H1 (cell line): ENCODE measurements at regions not wholly inside any gene's neighbourhood (a gene's known extent, or its start where the extent isn't known, plus 50 kb on each side); places are given as distances from the start of the nearest gene placed in this dataset.

ENCODE experiments used
- EGR1 ChIP-seq: IDR thresholded peaks from 2 replicates; pipeline ENCODE4 v1.6.1; 2011; ENCODE audit warnings: low read depth, low read length, borderline replicate concordance
- EZH2 ChIP-seq: fragments of 200-600 bp; sonication (generic); IDR thresholded peaks from 2 replicates; pipeline ENCODE4 v1.7.1; 2012; ENCODE audit warnings: low read depth, mild to moderate bottlenecking, moderate library complexity, low read length, inconsistent platforms; ENCODE audit not compliant: severe bottlenecking
- FOSL1 ChIP-seq: IDR thresholded peaks from 2 replicates; pipeline ENCODE4 v1.6.1; 2011; ENCODE audit warnings: mild to moderate bottlenecking, low read depth, low read length, moderate library complexity; ENCODE audit not compliant: insufficient read depth
- POLR2A ChIP-seq, 2 experiments: IDR thresholded peaks; 1 replicate in 1 of 2; 2 replicates in 1 of 2; pipeline ENCODE4 v1.6.1; 2011; ENCODE audit warnings: low read depth in 2 of 2, low read length in 2 of 2, mild to moderate bottlenecking in 2 of 2; ENCODE audit errors: control extremely low read depth in 1 of 2
- POLR2AphosphoS5 ChIP-seq: IDR thresholded peaks from 2 replicates; pipeline ENCODE4 v1.6.1; 2011; ENCODE audit warnings: low read depth, low read length
- SIN3A ChIP-seq, 2 experiments: IDR thresholded peaks in 1 of 2; conservative IDR thresholded peaks in 1 of 2; 2 replicates each; pipeline ENCODE4 v1.6.1; 2011 to 2012; ENCODE audit warnings: low read length in 2 of 2, improper control_type of control experiment in 1 of 2, low read depth in 1 of 2, mild to moderate bottlenecking in 1 of 2
- SIRT6 ChIP-seq: IDR thresholded peaks from one replicate; pipeline ENCODE4 v1.7.1; 2012; ENCODE audit warnings: low read length, inconsistent platforms
- TAF1 ChIP-seq: IDR thresholded peaks from 2 replicates; pipeline ENCODE4 v1.6.1; 2011; ENCODE audit warnings: mild to moderate bottlenecking, low read depth, low read length
- YY1 ChIP-seq: IDR thresholded peaks from 2 replicates; pipeline ENCODE4 v1.6.1; 2011; ENCODE audit warnings: low read depth, mild to moderate bottlenecking, low read length
- TF ChIP-seq, protein P1 (sequence below), 3 experiments: IDR thresholded peaks; 1 replicate in 2 of 3; 2 replicates in 1 of 3; pipeline versions ENCODE4 v1.5.1 to v1.6.1; 2011; ENCODE audit warnings: low read length in 3 of 3, mild to moderate bottlenecking in 3 of 3, inconsistent platforms in 2 of 3, low read depth in 1 of 3, moderate library complexity in 1 of 3; ENCODE audit not compliant: insufficient read depth in 1 of 3; ENCODE audit errors: control extremely low read depth in 1 of 3
- TF ChIP-seq, protein P2 (sequence below): IDR thresholded peaks from 2 replicates; pipeline ENCODE4 v1.6.1; 2012; ENCODE audit warnings: inconsistent platforms

DNA sequence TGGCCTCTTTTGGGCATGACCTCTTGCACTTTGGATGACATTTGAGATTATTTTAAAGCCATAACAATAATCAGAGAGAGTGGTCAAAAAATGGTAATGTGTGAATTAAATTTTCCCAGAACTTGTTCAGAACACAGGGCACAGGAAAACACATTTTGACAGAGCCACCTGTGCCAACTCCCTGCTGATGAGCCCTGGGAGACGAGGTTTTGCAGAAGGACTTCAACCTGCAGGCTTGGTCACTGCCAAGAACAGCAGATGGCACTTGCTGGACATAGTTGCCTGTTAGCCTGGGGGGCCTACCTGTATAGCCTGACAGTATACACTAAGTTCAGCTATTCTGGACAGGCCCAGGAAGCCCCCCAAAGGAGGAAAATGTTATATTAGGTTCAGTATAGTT is 277.8 kb upstream of the EMCN start:
- TF ChIP-seq EZH2 (no peak), SIN3A (conservative IDR thresholded peaks at IDR 0.05 in 1 of 2, IDR thresholded peaks at IDR 0.05 in 1 of 2; ENCODE audit: low read depth in 1 of 2, low read length in 2 of 2) (no peak), YY1 (no peak), POLR2AphosphoS5 (no peak), SIRT6 (no peak), EGR1 (no peak), TAF1 (no peak), FOSL1 (no peak), POLR2A (IDR thresholded peaks at IDR 0.05; ENCODE audit: control extremely low read depth in 1 of 2, low read depth in 2 of 2, low read length in 2 of 2) (no peak)
- TF ChIP-seq, protein P1, sequence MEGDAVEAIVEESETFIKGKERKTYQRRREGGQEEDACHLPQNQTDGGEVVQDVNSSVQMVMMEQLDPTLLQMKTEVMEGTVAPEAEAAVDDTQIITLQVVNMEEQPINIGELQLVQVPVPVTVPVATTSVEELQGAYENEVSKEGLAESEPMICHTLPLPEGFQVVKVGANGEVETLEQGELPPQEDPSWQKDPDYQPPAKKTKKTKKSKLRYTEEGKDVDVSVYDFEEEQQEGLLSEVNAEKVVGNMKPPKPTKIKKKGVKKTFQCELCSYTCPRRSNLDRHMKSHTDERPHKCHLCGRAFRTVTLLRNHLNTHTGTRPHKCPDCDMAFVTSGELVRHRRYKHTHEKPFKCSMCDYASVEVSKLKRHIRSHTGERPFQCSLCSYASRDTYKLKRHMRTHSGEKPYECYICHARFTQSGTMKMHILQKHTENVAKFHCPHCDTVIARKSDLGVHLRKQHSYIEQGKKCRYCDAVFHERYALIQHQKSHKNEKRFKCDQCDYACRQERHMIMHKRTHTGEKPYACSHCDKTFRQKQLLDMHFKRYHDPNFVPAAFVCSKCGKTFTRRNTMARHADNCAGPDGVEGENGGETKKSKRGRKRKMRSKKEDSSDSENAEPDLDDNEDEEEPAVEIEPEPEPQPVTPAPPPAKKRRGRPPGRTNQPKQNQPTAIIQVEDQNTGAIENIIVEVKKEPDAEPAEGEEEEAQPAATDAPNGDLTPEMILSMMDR (IDR thresholded peaks at IDR 0.05; ENCODE audit: control extremely low read depth in 1 of 3, insufficient read depth in 1 of 3, low read depth in 1 of 3, low read length in 3 of 3): no peak
- TF ChIP-seq, protein P2, sequence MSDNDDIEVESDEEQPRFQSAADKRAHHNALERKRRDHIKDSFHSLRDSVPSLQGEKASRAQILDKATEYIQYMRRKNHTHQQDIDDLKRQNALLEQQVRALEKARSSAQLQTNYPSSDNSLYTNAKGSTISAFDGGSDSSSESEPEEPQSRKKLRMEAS: no peak
